ENCODE measurements at regions not wholly inside any gene's neighbourhood (a gene's known extent, or its start where the extent isn't known, plus 50 kb on each side); places are given as distances from the start of the nearest gene placed in this dataset.

DNA sequence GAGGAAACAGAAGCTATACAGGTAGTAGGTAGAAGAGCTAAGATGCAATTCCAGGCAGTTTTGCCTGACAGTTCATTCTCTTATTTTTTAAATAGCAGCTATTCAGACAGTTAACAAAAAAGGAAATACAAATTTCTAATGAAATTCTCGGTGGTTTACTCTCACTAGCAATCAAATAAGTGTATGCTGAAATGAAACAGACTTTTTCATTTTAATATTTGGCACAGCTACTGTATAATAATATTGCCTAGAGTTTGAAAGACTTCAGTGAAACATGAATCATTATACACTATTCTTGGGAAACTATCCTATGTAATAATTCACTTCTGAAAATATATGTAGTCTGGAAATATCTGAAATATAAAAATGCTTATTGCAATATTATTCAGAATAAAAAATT is 463.2 kb upstream of the AGTR1 start:
- Histone ChIP-seq H4K20me1 (ENCODE audit: control insufficient read depth, extremely low read depth, insufficient read depth, low read length) (no peaks in the 10 kb centered on the region), H3K27me3 (ENCODE audit: control insufficient read depth, extremely low read depth, insufficient read depth, low read length) (no peaks in the 10 kb centered on the region), H3K4me1 (ENCODE audit: control insufficient read depth, extremely low read depth, insufficient read depth, low read length) (no peaks in the 10 kb centered on the region), H3K9me3 (ENCODE audit: control insufficient read depth, low read depth, low read length) (no peaks in the 10 kb centered on the region), H3K36me3 (ENCODE audit: control insufficient read depth in 2 of 2, extremely low read depth in 1 of 2, insufficient read depth in 2 of 2, low read length in 2 of 2) (no peaks in the 10 kb centered on the region), H3K4me3 (ENCODE audit: control insufficient read depth in 2 of 3, extremely low read depth in 1 of 3, insufficient read depth in 2 of 3, low read depth in 1 of 3, low read length in 3 of 3) (no peak overlapping the region), H3K9ac (ENCODE audit: control insufficient read depth, extremely low read depth, insufficient read depth, low read length) (no peak overlapping the region), H3K9me1 (ENCODE audit: control insufficient read depth, extremely low read depth, insufficient read depth, low read length) (no peaks in the 10 kb centered on the region), H3K4me2 (ENCODE audit: control insufficient read depth, extremely low read depth, insufficient read depth, low read depth, low read length) (no peak overlapping the region), H3K79me2 (ENCODE audit: control insufficient read depth, insufficient read depth, low read length) (no peaks in the 10 kb centered on the region), H3K27ac (ENCODE audit: control insufficient read depth, insufficient read depth, low read length) (no peak overlapping the region), H2AFZ (ENCODE audit: control insufficient read depth, low read length) (no peak overlapping the region)
- no peak for DNase-seq (ENCODE audit: low read depth, low spot score)
- no peak for FAIRE-seq
- dilution Hi-C loops (cut with MboI; ENCODE audit: extremely low pct_ligation_motif_present, low sequenced_read_pairs), result no loop called here
- TF ChIP-seq EZH2 (IDR thresholded peaks at IDR 0.05; ENCODE audit: low read length), result no peak
- TF ChIP-seq, protein P1, sequence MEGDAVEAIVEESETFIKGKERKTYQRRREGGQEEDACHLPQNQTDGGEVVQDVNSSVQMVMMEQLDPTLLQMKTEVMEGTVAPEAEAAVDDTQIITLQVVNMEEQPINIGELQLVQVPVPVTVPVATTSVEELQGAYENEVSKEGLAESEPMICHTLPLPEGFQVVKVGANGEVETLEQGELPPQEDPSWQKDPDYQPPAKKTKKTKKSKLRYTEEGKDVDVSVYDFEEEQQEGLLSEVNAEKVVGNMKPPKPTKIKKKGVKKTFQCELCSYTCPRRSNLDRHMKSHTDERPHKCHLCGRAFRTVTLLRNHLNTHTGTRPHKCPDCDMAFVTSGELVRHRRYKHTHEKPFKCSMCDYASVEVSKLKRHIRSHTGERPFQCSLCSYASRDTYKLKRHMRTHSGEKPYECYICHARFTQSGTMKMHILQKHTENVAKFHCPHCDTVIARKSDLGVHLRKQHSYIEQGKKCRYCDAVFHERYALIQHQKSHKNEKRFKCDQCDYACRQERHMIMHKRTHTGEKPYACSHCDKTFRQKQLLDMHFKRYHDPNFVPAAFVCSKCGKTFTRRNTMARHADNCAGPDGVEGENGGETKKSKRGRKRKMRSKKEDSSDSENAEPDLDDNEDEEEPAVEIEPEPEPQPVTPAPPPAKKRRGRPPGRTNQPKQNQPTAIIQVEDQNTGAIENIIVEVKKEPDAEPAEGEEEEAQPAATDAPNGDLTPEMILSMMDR (optimal IDR thresholded peaks at IDR 0.05 in 1 of 3, IDR thresholded peaks at IDR 0.05 in 1 of 3, conservative IDR thresholded peaks at IDR 0.05 in 1 of 3; ENCODE audit: extremely low read depth in 1 of 3, insufficient read depth in 2 of 3, low read length in 3 of 3), result no peak

DNA sequence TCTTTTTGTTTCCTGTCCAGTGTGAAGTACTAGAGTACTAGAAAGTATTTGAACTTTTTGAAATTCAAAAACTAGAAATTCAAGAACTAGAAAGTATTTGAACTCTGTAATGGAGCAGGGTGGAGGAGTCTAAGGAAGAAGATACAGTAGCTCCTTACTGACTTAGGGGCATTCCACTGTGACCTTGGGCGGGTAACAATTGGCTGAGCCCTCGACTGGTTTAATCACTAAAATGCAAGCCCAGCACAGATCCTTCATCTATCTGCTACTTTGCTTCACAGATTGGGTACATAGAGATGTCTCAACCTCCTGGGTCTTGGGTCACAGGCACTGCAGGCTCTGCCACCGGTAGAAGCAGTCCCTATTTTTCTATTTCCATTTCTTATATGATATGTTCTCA is 462.1 kb upstream of the AGTR1 start:
- Histone ChIP-seq H4K20me1 (ENCODE audit: control insufficient read depth, extremely low read depth, insufficient read depth, low read length) (no peaks in the 10 kb centered on the region), H3K9ac (ENCODE audit: control insufficient read depth, extremely low read depth, insufficient read depth, low read length) (no peak overlapping the region), H3K9me3 (ENCODE audit: control insufficient read depth, low read depth, low read length) (no peaks in the 10 kb centered on the region), H3K4me1 (ENCODE audit: control insufficient read depth, extremely low read depth, insufficient read depth, low read length) (no peaks in the 10 kb centered on the region), H3K36me3 (ENCODE audit: control insufficient read depth in 2 of 2, extremely low read depth in 1 of 2, insufficient read depth in 2 of 2, low read length in 2 of 2) (no peaks in the 10 kb centered on the region), H3K27ac (ENCODE audit: control insufficient read depth, insufficient read depth, low read length) (no peak overlapping the region), H3K79me2 (ENCODE audit: control insufficient read depth, insufficient read depth, low read length) (no peaks in the 10 kb centered on the region), H3K9me1 (ENCODE audit: control insufficient read depth, extremely low read depth, insufficient read depth, low read length) (no peaks in the 10 kb centered on the region), H3K4me3 (ENCODE audit: control insufficient read depth in 2 of 3, extremely low read depth in 1 of 3, insufficient read depth in 2 of 3, low read depth in 1 of 3, low read length in 3 of 3) (no peak overlapping the region), H3K4me2 (ENCODE audit: control insufficient read depth, extremely low read depth, insufficient read depth, low read depth, low read length) (no peak overlapping the region), H3K27me3 (ENCODE audit: control insufficient read depth, extremely low read depth, insufficient read depth, low read length) (no peaks in the 10 kb centered on the region), H2AFZ (ENCODE audit: control insufficient read depth, low read length) (no peak overlapping the region)
- FAIRE-seq (no peak), DNase-seq (ENCODE audit: low read depth, low spot score) (no peak)
- dilution Hi-C loops (cut with MboI; ENCODE audit: extremely low pct_ligation_motif_present, low sequenced_read_pairs), result no loop called here
- TF ChIP-seq, protein P1 (optimal IDR thresholded peaks at IDR 0.05 in 1 of 3, IDR thresholded peaks at IDR 0.05 in 1 of 3, conservative IDR thresholded peaks at IDR 0.05 in 1 of 3; ENCODE audit: extremely low read depth in 1 of 3, insufficient read depth in 2 of 3, low read length in 3 of 3), result no peak
- no peak for TF ChIP-seq EZH2 (IDR thresholded peaks at IDR 0.05; ENCODE audit: low read length)

All from keratinocyte (primary cell).